RWPE1 (cell line): ENCODE measurements at regions not wholly inside any gene's neighbourhood (a gene's known extent, or its start where the extent isn't known, plus 50 kb on each side); places are given as distances from the start of the nearest gene placed in this dataset.

Experiments used
- CTCF ChIA-PET: fragments of 350-600 bp; sonication (Branson Sonifier 250); formaldehyde crosslinking; extraction: SDS; loops from one replicate; lab custom pipeline; 2021; lab: Yijun Ruan, JAX
- POLR2A ChIA-PET: fragments of 400-600 bp; formaldehyde crosslinking; extraction: SDS; loops from one replicate; lab custom pipeline; 2020; ENCODE audit warnings: antibody characterized with exemption; ENCODE audit not compliant: low non-redundant PET; lab: Yijun Ruan, JAX
- DNase-seq: peaks from one replicate; pipeline ENCODE4 v3.0.0; 2012; ENCODE audit warnings: low spot score
- H3K27ac ChIP-seq: fragments of 450-650 bp; 2 replicates; pipeline ENCODE4 v1.5.1; 2017
- TF ChIP-seq, protein P1 (sequence below): fragments of 450-650 bp; conservative IDR thresholded peaks from 2 replicates; pipeline ENCODE4 v1.5.1; 2017; ENCODE audit warnings: low read depth, mild to moderate bottlenecking

- POLR2A ChIA-PET: no interaction called here
- TF ChIP-seq, protein P1, sequence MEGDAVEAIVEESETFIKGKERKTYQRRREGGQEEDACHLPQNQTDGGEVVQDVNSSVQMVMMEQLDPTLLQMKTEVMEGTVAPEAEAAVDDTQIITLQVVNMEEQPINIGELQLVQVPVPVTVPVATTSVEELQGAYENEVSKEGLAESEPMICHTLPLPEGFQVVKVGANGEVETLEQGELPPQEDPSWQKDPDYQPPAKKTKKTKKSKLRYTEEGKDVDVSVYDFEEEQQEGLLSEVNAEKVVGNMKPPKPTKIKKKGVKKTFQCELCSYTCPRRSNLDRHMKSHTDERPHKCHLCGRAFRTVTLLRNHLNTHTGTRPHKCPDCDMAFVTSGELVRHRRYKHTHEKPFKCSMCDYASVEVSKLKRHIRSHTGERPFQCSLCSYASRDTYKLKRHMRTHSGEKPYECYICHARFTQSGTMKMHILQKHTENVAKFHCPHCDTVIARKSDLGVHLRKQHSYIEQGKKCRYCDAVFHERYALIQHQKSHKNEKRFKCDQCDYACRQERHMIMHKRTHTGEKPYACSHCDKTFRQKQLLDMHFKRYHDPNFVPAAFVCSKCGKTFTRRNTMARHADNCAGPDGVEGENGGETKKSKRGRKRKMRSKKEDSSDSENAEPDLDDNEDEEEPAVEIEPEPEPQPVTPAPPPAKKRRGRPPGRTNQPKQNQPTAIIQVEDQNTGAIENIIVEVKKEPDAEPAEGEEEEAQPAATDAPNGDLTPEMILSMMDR: no peak
- H3K27ac ChIP-seq: no peak overlapping the region
- no peak for DNase-seq
- CTCF ChIA-PET: no interaction called here
Observed at GRCh38 chr1:73862355-73862754, 335.6 kb downstream of the LRRIQ3 start.

- ChIA-PET CTCF (no interaction called here), POLR2A (no interaction called here)
- no peak overlapping the region for H3K27ac ChIP-seq
- TF ChIP-seq, protein P1: no peak
- DNase-seq: no peak
Observed at GRCh38 chr1:73860421-73860950, 337.5 kb downstream of the LRRIQ3 start.

DNA sequence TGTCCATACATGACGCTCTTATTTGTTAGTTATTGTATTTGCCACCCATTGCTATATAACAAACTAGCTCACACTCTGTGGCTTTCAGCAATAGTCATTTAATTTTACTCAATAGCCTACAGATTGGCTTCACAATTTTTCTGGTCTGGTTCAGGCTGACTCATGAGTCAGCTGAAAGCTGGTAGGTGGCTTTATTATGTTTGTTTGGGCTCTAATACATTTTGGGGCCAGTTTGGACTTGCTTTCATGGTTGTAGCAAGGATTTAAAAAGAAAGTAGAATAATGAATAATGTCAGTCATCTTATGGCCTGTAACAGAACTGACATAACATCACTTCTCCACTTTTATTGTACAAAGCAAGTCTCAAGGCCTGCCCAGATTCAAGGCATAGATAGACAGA is 338.7 kb downstream of the LRRIQ3 start:
- ChIA-PET CTCF (no interaction called here), POLR2A (no interaction called here)
- TF ChIP-seq, protein P1: no peak
- DNase-seq: peak; percentile 26
- no peak overlapping the region for H3K27ac ChIP-seq

- H3K27ac ChIP-seq: no peak overlapping the region
- DNase-seq: no peak
- TF ChIP-seq, protein P1: no peak
- CTCF ChIA-PET: no interaction called here
- POLR2A ChIA-PET: no interaction called here
Observed at GRCh38 chr1:73854527-73854926, 343.4 kb downstream of the LRRIQ3 start.

DNA sequence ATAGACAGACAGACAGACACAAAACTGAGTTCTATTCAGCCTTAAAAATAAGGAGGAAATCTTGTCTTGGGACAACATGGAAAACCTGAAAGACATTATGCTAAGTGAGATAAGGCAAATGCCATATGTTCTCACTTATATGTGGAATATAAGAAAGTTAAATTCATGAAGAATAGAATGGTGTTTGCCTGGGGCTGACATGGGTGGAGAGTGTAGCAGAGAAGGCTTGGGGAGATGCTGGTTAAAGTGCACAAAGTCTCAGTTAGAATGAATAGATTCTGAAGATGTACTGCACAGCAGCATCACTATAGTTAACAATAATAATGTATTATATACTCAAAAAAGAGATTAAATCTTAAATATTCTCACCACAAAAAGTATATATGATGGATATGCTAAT is 355.5 kb downstream of the LRRIQ3 start:
- H3K27ac ChIP-seq: no peak overlapping the region
- DNase-seq: no peak
- TF ChIP-seq, protein P1: no peak
- POLR2A ChIA-PET: no interaction called here
- CTCF ChIA-PET: no interaction called here

GRCh38 chr1:73839922-73840321 is 358.1 kb downstream of the LRRIQ3 start:
- CTCF ChIA-PET: interaction anchor here (0.6 kb wide), 1 partner anchor 551 kb away, joined by 3 read pairs; no protein-coding TSS in a partner anchor
- POLR2A ChIA-PET: no interaction called here
- TF ChIP-seq, protein P1: peak; percentile 31; the same call in 1 of the 2 replicates
- H3K27ac ChIP-seq: no peak overlapping the region
- no peak for DNase-seq
